ENCODE measurements at regions not wholly inside any gene's neighbourhood (a gene's known extent, or its start where the extent isn't known, plus 50 kb on each side); places are given as distances from the start of the nearest gene placed in this dataset.
A peak's percentile ranks its signal among the peaks of the same experiment; 100 is the strongest.
"Not testable (repeated sequence)": the region's sequence is repeated elsewhere in the genome, so short reads cannot be mapped to it uniquely, and the experiment has no call there.

- DNase-seq, result no peak
These were observed 846.4 kb downstream of the FRK start for GRCh38 chr6:115214283-115214682.

GRCh38 chr6:115203381-115203780 is 857.3 kb downstream of the FRK start:
- no peak for DNase-seq

- no peak for DNase-seq
These were observed 852.3 kb upstream of the HS3ST5 start for GRCh38 chr6:115194981-115195638.

- no peak for DNase-seq
These were observed 849.2 kb upstream of the HS3ST5 start for GRCh38 chr6:115191989-115192388.

GRCh38 chr6:115190534-115190933 is 847.7 kb upstream of the HS3ST5 start:
- DNase-seq, result no peak

GRCh38 chr6:115175456-115175855 is 832.6 kb upstream of the HS3ST5 start:
- DNase-seq, result not testable (repeated sequence)

- DNase-seq, result not testable (repeated sequence)
These were observed 823.1 kb upstream of the HS3ST5 start for GRCh38 chr6:115165912-115166311.

GRCh38 chr6:115159733-115160132 is 816.9 kb upstream of the HS3ST5 start:
- DNase-seq, result no peak

- DNase-seq, result no peak
These were observed 795.1 kb upstream of the HS3ST5 start for GRCh38 chr6:115137910-115138309.

- no peak for DNase-seq
These were observed 791.0 kb upstream of the HS3ST5 start for GRCh38 chr6:115133790-115134189.

GRCh38 chr6:115131709-115132490 is 789.1 kb upstream of the HS3ST5 start:
- no peak for DNase-seq

- DNase-seq, result not testable (repeated sequence)
These were observed 778.7 kb upstream of the HS3ST5 start for GRCh38 chr6:115121513-115121912.

- DNase-seq, result no peak
These were observed 777.6 kb upstream of the HS3ST5 start for GRCh38 chr6:115120391-115120790.

GRCh38 chr6:115091461-115091860 is 748.6 kb upstream of the HS3ST5 start:
- no peak for DNase-seq

GRCh38 chr6:115078555-115078954 is 735.7 kb upstream of the HS3ST5 start:
- no peak for DNase-seq

GRCh38 chr6:115071962-115072361 is 729.1 kb upstream of the HS3ST5 start:
- no peak for DNase-seq

- no peak for DNase-seq
These were observed 725.0 kb upstream of the HS3ST5 start for GRCh38 chr6:115067690-115068447.

- DNase-seq, result no peak
These were observed 721.9 kb upstream of the HS3ST5 start for GRCh38 chr6:115064680-115065079.

GRCh38 chr6:115060581-115060980 is 717.8 kb upstream of the HS3ST5 start:
- no peak for DNase-seq

GRCh38 chr6:115058414-115059211 is 715.8 kb upstream of the HS3ST5 start:
- DNase-seq, result peak; percentile 2

- DNase-seq, result no peak
These were observed 712.8 kb upstream of the HS3ST5 start for GRCh38 chr6:115055579-115055978.

- not testable (repeated sequence) for DNase-seq
These were observed 711.4 kb upstream of the HS3ST5 start for GRCh38 chr6:115054242-115054641.
